HCT116 (cell line): ENCODE measurements at regions not wholly inside any gene's neighbourhood (a gene's known extent, or its start where the extent isn't known, plus 50 kb on each side); places are given as distances from the start of the nearest gene placed in this dataset.

Source experiments
- CBX3 ChIP-seq: IDR thresholded peaks from 2 replicates; pipeline ENCODE4 v1.6.1; 2012; ENCODE audit warnings: low read depth
- CTCF ChIP-seq, 3 experiments: fragments of 200-600 bp in 1 of 3; sonication (generic) in 1 of 3; IDR thresholded peaks in 2 of 3; conservative IDR thresholded peaks in 1 of 3; 2 replicates each; pipeline ENCODE4 v1.5.1; 2012 to 2017; ENCODE audit warnings: low read depth in 2 of 3, low read length in 2 of 3, antibody characterized with exemption in 1 of 3, borderline replicate concordance in 1 of 3, control low read depth in 1 of 3, mild to moderate bottlenecking in 1 of 3, mixed read lengths in 1 of 3, mixed run types in 1 of 3, moderate library complexity in 1 of 3; ENCODE audit not compliant: insufficient read depth in 1 of 3
- EGR1 ChIP-seq: IDR thresholded peaks from 2 replicates; pipeline ENCODE4 v1.6.1; 2012; ENCODE audit warnings: low read depth
- EZH2 ChIP-seq: fragments of 200-600 bp; sonication (generic); IDR thresholded peaks from 2 replicates; pipeline ENCODE4 v1.6.1; 2017; ENCODE audit warnings: antibody characterized with exemption, mixed run types
- EZH2phosphoT487 ChIP-seq: fragments of 200-600 bp; IDR thresholded peaks from 2 replicates; pipeline ENCODE4 v1.6.1; 2018; ENCODE audit warnings: antibody characterized with exemption, borderline replicate concordance
- JUND ChIP-seq: IDR thresholded peaks from 2 replicates; pipeline ENCODE4 v1.6.1; 2012
- POLR2A ChIP-seq: IDR thresholded peaks from 2 replicates; pipeline ENCODE4 v1.7.0; 2011; ENCODE audit warnings: borderline replicate concordance; ENCODE audit not compliant: insufficient read depth, insufficient read length; ENCODE audit errors: extremely low read depth
- POLR2AphosphoS5 ChIP-seq: IDR thresholded peaks from 2 replicates; pipeline ENCODE4 v1.6.1; 2011; ENCODE audit warnings: mild to moderate bottlenecking, low read depth, low read length, moderate library complexity
- RAD21 ChIP-seq: IDR thresholded peaks from 2 replicates; pipeline ENCODE4 v1.6.1; 2012; ENCODE audit warnings: low read depth, mild to moderate bottlenecking
- REST ChIP-seq: IDR thresholded peaks from 2 replicates; pipeline ENCODE4 v1.6.1; 2012; ENCODE audit warnings: low read depth
- SP1 ChIP-seq: IDR thresholded peaks from 2 replicates; pipeline ENCODE4 v1.6.1; 2012; ENCODE audit warnings: low read depth
- ZBTB33 ChIP-seq: IDR thresholded peaks from 2 replicates; pipeline ENCODE4 v1.6.1; 2011; ENCODE audit warnings: mild to moderate bottlenecking, low read length, moderate library complexity; ENCODE audit not compliant: insufficient replicate concordance; ENCODE audit errors: extremely low read depth
- ZNF274 ChIP-seq: fragments of 200-500 bp; sonication (Bioruptor generic); IDR thresholded peaks from 2 replicates; pipeline ENCODE4 v1.6.1; 2014; ENCODE audit warnings: mild to moderate bottlenecking, low read depth, low read length, inconsistent platforms

DNA sequence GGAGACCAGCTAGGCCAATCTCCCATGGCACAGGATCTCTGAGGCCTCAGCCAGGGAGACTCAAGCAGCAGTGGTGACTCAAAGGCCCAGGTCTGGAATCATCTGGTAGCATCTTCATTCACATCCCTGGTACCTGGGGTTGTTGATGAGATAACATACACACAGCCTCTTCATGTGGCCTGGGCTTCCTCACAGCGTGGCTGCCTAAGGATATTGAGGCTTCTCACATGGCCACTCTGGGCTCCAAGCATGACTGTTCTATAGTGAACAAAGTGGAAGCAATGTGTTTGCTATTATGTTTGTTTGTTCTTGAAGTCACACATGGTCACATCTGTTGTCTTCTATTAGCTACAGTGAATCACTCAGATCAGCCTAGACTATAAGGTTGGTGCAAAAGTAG is 584.1 kb downstream of the VRK1 start:
- TF ChIP-seq CTCF (IDR thresholded peaks at IDR 0.05 in 2 of 3, conservative IDR thresholded peaks at IDR 0.05 in 1 of 3; ENCODE audit: borderline replicate concordance in 1 of 3, insufficient read depth in 1 of 3, low read depth in 2 of 3, low read length in 2 of 3) (no peak), POLR2AphosphoS5 (no peak), RAD21 (no peak), CBX3 (no peak), EZH2phosphoT487 (no peak), ZBTB33 (no peak), SP1 (no peak), ZNF274 (no peak), EGR1 (no peak), EZH2 (no peak), POLR2A (no peak), REST (no peak), JUND (no peak)
